ENCODE measurements at regions not wholly inside any gene's neighbourhood (a gene's known extent, or its start where the extent isn't known, plus 50 kb on each side); places are given as distances from the start of the nearest gene placed in this dataset.
A peak's percentile ranks its signal among the peaks of the same experiment; 100 is the strongest.

DNA sequence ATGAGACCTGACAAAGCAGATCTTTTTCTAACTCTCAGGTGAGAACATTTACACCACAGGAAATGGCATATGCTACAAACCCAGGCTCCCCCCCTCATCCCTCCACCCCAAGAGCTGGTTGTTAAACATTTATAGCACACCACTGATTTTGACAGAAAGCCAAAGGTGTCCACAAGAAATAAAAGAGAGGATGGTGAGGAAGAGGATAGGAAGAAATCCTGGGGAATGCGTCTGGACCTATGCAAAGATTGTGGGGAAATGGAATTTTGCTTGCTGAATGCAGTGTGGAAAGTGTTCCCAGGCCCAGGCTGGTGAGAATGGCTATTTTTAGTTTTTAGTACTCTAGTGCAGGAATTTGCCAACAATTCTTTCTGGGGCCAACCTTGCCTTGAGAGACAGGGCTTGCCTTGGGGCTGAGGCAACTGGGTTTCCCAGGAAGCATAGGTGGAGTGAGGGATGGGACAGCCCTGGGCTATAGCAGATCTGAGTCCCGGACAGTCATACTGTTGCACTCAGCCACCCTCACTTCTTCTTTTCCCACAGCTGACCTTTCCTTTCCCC is 163.9 kb downstream of the ADAMTS15 start:
- peak in 1 of 3 donors; percentile 74 for DNase-seq

GRCh38 chr11:130613396-130613795 is 165.0 kb downstream of the ADAMTS15 start:
- no peak for DNase-seq

- DNase-seq: no peak
These were observed 166.1 kb downstream of the ADAMTS15 start for GRCh38 chr11:130614591-130614990.

DNA sequence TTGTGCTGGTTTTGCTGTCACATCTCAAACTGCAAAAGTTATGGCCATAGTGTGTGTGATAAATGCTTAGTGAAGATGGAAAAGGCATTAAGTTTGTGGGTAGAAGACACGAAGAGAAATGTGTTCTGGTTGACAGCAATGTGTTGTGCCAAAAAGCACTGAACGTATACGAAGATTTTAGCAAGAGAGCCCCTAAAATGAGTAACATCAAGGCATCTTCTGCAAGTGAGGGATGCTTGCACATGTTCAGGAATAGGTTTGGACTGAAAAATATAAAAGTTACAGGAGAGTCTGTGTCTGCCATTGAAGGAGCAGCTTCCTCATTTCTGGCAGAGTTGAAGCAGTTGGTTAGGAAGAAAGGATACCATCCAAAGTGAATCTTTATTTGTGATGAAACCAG is 167.1 kb downstream of the ADAMTS15 start:
- DNase-seq: no peak

DNA sequence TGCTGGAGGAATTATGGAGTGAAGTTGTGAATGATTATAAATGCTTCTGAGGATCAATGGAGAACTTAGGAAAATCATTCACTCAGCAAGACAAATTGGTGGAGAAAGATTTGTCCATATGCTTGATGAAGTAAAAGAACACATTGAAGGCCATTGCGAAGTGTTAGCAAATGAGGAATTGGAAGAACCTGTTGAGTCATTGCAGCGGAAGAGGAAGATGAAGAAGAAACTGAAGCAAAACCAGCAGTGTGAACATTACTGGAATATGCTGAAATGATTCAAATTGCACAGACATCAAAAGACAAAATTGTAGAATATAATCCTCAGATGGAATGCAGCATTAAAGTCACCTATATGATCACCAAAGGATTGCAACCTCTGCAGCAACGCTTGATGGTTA is 168.1 kb downstream of the ADAMTS15 start:
- DNase-seq: no peak

- DNase-seq: no peak
These were observed 168.6 kb downstream of the ADAMTS15 start for GRCh38 chr11:130617001-130617400.

DNA sequence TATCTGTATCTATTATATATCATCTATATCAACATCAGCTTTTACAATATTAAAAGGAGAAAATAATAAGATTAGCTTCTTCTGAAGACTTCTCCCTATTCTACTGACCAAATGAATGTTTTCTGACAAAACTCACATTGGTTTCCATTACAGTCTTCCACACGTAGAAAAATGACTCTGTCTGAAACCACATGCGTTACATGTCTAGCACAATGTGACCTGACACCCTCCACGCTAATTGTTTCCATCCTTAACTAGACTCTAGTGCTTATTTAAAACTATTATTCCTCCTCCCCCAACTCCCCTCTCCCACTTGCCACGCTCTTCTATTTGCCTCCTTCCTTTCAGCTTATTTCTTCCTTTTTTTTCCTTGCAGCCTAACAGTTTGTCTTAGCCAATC is 172.1 kb downstream of the ADAMTS15 start:
- DNase-seq: no peak

DNA sequence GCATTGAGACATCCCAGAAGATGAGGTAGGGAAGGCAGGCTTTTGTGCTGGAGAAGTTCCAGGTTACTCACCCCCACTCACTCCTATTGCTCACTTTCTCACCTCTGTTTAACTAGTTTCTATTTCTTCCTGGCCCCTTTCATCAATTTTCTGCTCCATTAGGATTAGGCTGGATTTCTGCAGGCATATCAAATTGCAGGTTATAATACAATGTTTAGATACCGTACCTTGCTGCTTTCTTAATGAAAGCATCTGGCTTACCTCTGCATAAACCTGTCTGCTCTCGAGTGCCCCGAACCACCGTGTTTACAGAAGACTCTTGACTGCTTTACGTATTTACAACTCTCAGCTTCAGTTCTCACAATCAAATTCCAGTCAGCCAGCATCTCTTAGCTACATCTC is 173.7 kb downstream of the ADAMTS15 start:
- no peak for DNase-seq

GRCh38 chr11:130623670-130624668 is 175.5 kb downstream of the ADAMTS15 start:
- no peak for DNase-seq

GRCh38 chr11:130624971-130625544 is 176.6 kb downstream of the ADAMTS15 start:
- DNase-seq: no peak

GRCh38 chr11:130625578-130626306 is 177.3 kb downstream of the ADAMTS15 start:
- peak in 1 of 3 donors; percentile 59 for DNase-seq

DNA sequence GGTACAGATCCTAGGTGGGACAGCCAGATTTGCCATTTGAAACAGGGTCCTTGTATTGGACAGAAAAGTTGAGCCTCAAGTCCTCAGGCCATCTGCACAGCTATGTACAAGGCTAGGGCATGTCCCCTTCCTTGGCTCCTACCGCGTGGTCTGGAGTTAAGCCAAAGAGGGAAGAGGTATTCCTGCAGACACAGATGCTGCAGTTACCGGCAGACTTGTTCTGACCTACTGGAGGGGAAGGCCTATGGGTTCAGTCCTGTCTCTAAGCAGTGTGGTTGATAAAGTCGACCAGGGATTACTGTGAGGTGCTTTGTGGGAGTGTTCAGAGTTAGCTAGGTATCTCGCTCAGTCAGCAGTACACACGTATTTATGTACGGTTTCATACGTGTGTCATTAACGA is 180.6 kb downstream of the ADAMTS15 start:
- no peak for DNase-seq

- peak in 1 of 3 donors; percentile 81 for DNase-seq
These were observed 182.7 kb downstream of the ADAMTS15 start for GRCh38 chr11:130631119-130631518.

- no peak for DNase-seq
These were observed 185.0 kb downstream of the ADAMTS15 start for GRCh38 chr11:130633466-130633865.

DNA sequence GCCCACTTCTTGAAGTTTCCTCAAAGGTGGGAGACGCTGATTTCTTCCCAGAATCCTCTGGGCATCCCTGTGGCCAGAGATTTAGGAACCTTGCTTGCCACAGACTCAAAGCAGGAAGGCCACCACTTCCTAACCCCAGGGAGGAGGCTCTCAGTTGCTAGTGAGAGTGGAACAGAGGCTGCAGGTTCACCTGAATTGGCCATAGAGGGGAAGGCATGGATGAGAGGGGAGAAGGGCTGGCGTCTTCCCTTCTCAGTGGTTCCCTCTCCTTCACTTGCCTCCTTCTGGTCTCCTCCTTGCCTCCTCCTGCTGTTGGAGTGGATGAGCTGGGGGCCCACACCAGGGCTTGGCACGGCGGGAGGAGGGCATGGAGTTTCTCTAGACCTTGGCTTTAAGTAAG is 185.7 kb downstream of the ADAMTS15 start:
- DNase-seq: no peak

GRCh38 chr11:130634961-130635473 is 186.6 kb downstream of the ADAMTS15 start:
- peak in 1 of 3 donors; percentile 49 for DNase-seq

- no peak for DNase-seq
These were observed 187.6 kb downstream of the ADAMTS15 start for GRCh38 chr11:130635937-130636630.

DNA sequence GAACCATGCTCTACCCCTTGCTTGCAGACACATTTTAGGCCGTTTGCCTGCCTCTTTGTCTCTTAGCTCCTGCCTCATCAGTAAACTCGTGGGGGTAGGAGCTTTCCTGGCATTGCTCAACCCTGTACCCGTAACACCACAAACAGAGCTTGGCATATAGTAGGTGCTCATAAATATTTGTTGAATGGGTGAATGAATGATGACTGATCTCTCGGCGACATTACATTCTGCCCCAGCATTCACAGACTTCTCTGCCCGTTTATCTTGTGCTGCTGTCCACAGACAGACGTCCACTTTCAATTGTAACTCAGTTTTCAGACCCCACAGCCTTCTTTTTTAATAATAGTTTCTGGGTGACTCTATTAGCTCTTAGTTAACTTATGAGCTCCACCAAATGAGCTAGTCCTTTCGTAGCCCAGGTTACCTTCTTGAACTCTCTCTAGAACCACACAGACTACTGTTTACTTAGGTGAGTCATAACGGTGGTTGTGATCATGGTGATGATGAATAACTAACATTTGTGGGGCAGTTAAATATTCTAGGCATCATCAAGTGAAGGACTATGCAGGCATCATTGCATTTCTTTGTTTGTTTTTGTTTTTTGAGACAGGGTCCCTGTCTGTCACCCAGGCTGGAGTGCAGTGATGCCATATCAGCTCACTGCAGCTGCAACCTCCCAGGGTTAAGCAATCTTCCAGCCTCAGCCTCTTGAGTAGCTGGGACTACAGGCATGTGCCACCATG is 188.4 kb downstream of the ADAMTS15 start:
- DNase-seq: no peak

GRCh38 chr11:130637566-130637965 is 189.1 kb downstream of the ADAMTS15 start:
- no peak for DNase-seq

DNA sequence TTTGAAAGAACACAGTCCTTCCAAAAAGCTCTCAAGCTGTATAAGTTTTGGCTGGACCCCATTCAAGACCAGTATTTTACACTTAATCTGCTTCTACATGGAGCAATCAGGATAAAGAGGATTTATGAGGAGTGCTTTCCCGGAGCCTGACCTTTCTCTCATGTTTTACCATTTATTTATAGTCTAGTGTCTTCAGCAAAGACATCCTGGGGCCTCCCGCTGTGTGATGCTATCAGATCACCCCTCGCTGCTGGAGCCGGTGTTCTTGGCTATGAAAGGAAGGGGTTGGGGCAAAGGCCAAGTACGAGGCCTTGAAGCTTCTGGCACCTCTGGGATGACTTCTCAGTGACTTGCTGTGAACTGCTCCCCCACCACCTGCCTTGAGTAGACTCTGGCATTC is 189.6 kb downstream of the ADAMTS15 start:
- no peak for DNase-seq

- DNase-seq: no peak
These were observed 190.2 kb downstream of the ADAMTS15 start for GRCh38 chr11:130638624-130639023.

Data from muscle of back (tissue), 3 donors.